Lower lobe of right lung (tissue), 2 donors: ENCODE measurements at regions not wholly inside any gene's neighbourhood (a gene's known extent, or its start where the extent isn't known, plus 50 kb on each side); places are given as distances from the start of the nearest gene placed in this dataset.

Experiments
- ATAC-seq, 2 donors: fragments of 200-7000 bp; cut with Tn5 transposase; one replicate each; pipeline ENCODE4 v1.9.1; 2020 to 2022; ENCODE audit warnings: mild to moderate bottlenecking in 2 of 2, moderate library complexity in 2 of 2
- DNase-seq: peaks from one replicate; pipeline ENCODE4 v3.0.0-alpha.2; 2020
- H3K27ac ChIP-seq: fragments of 200-600 bp; one replicate; pipeline ENCODE4 v1.8.0; 2022
- H3K27me3 ChIP-seq: fragments of 200-600 bp; one replicate; pipeline ENCODE4 v1.8.0; 2022; ENCODE audit warnings: low read depth
- H3K36me3 ChIP-seq: fragments of 200-600 bp; one replicate; pipeline ENCODE4 v1.8.0; 2022; ENCODE audit warnings: mild to moderate bottlenecking
- H3K4me1 ChIP-seq: fragments of 200-600 bp; one replicate; pipeline ENCODE4 v1.8.0; 2022
- H3K4me3 ChIP-seq: fragments of 200-600 bp; one replicate; pipeline ENCODE4 v1.8.0; 2022; ENCODE audit warnings: mild to moderate bottlenecking
- H3K9me3 ChIP-seq: fragments of 200-600 bp; one replicate; pipeline ENCODE4 v1.8.0; 2022
- intact Hi-C: fragments of 100-400 bp; cut with DNase I; formaldehyde crosslinking; loops from one replicate; pipeline ENCODE4 v1.11.0; 2022
- TF ChIP-seq, protein P1 (sequence below): fragments of 200-600 bp; IDR thresholded peaks from one replicate; pipeline ENCODE4 v1.8.0; 2022; ENCODE audit warnings: antibody characterized with exemption, mild to moderate bottlenecking
- donor health status: DM: no; HTN: yes; CAD: no; lungs with severe emphysema.

DNA sequence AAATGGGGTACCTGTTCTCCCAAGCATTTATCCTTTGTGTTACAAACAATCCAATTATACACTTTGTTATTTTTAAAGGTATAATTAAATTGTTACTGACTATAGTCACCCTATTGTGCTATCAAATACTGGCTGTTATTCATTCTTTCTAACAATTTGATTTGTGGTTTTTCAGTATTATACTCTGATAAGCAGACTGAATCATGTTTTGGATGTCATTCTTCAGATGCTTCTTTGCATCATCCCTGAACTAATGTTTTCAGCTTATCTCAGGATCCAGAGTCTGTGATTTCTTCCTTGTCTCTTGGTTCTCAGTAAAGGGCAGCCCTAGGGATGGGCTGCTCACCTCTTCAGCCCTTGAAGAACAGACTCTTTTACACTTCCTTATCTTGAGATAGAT lies 177.8 kb upstream of the SGCD start:
- intact Hi-C loops: no loop called here
- Histone ChIP-seq H3K9me3 (no peaks in the 10 kb centered on the region), H3K27ac (no peak overlapping the region), H3K4me1 (no peaks in the 10 kb centered on the region), H3K27me3 (no peaks in the 10 kb centered on the region), H3K36me3 (no peaks in the 10 kb centered on the region), H3K4me3 (no peak overlapping the region)
- DNase-seq (no peak), ATAC-seq (no peak)
- TF ChIP-seq, protein P1, sequence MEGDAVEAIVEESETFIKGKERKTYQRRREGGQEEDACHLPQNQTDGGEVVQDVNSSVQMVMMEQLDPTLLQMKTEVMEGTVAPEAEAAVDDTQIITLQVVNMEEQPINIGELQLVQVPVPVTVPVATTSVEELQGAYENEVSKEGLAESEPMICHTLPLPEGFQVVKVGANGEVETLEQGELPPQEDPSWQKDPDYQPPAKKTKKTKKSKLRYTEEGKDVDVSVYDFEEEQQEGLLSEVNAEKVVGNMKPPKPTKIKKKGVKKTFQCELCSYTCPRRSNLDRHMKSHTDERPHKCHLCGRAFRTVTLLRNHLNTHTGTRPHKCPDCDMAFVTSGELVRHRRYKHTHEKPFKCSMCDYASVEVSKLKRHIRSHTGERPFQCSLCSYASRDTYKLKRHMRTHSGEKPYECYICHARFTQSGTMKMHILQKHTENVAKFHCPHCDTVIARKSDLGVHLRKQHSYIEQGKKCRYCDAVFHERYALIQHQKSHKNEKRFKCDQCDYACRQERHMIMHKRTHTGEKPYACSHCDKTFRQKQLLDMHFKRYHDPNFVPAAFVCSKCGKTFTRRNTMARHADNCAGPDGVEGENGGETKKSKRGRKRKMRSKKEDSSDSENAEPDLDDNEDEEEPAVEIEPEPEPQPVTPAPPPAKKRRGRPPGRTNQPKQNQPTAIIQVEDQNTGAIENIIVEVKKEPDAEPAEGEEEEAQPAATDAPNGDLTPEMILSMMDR: no peak

DNA sequence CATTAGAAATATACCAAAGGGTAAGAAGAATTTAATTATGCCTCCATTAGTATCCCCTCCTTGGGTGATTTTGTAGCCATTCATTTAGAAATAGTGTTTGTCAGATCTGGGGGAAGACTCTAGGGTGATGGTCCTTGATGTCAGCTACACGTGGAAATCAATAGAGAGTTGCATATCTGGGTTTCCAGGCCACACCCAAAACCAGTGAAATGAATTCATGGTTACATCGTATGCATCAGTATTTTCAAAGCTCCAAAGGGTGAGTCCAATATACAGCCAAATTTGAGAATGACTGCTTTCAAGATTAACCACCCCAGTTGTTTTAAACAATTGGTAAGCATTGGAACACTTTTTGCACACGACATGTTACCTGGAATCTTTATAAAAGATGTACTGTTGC lies 173.4 kb upstream of the SGCD start:
- H3K4me1 ChIP-seq: no peaks in the 10 kb centered on the region
- TF ChIP-seq, protein P1: no peak
- H3K36me3 ChIP-seq: no peaks in the 10 kb centered on the region
- no peaks in the 10 kb centered on the region for H3K9me3 ChIP-seq
- H3K4me3 ChIP-seq: no peak overlapping the region
- no peak for ATAC-seq
- intact Hi-C loops: no loop called here
- H3K27ac ChIP-seq: no peak overlapping the region
- H3K27me3 ChIP-seq: no peaks in the 10 kb centered on the region
- DNase-seq: no peak

DNA sequence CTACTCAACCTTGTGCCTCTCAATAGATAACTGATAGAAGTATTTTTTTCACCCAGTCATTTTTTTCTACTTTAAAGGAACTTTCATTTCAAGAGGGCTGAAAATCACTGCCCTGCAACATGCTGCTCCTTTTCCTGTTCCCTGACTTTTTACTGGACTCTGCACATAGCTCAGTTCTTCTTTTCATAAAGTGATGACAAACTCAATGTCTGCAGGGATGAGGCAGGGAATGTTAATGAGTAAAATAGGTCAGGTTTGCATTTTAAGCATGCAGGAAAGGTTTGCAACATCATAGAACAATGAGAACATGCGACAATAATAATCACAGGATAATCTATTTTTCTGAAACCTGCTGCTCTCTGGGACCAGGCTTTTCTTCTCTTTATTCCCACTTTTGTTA lies 172.2 kb upstream of the SGCD start:
- H3K27ac ChIP-seq: no peak overlapping the region
- H3K4me1 ChIP-seq: no peaks in the 10 kb centered on the region
- no peak overlapping the region for H3K4me3 ChIP-seq
- H3K27me3 ChIP-seq: no peaks in the 10 kb centered on the region
- ATAC-seq (no peak), DNase-seq (no peak)
- H3K9me3 ChIP-seq: no peaks in the 10 kb centered on the region
- intact Hi-C loops: no loop called here
- TF ChIP-seq, protein P1: no peak
- no peaks in the 10 kb centered on the region for H3K36me3 ChIP-seq

DNA sequence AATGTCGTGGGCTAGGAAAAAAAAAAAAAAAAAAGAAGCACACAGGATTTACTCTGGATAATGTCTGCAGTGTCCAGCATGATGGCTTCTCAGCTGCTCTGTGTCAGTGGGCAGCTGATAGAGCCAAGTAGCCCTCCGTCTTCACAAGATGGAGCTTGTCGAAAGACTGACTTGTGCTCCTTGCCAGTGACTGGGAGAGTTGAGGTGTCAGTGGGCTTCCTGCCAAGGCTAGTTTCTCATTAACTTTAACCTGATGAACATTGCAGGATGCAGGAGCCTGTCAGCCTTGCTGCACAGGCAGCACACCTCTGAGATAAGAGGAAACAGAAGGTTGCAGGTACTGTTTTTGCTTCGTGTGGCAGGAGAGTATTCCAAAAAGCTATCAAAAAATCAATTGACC lies 171.4 kb upstream of the SGCD start:
- H3K36me3 ChIP-seq: no peaks in the 10 kb centered on the region
- DNase-seq (no peak), ATAC-seq (no peak)
- intact Hi-C loops: no loop called here
- no peak overlapping the region for H3K4me3 ChIP-seq
- H3K4me1 ChIP-seq: no peaks in the 10 kb centered on the region
- no peak overlapping the region for H3K27ac ChIP-seq
- TF ChIP-seq, protein P1: no peak
- H3K27me3 ChIP-seq: no peaks in the 10 kb centered on the region
- H3K9me3 ChIP-seq: no peaks in the 10 kb centered on the region

DNA sequence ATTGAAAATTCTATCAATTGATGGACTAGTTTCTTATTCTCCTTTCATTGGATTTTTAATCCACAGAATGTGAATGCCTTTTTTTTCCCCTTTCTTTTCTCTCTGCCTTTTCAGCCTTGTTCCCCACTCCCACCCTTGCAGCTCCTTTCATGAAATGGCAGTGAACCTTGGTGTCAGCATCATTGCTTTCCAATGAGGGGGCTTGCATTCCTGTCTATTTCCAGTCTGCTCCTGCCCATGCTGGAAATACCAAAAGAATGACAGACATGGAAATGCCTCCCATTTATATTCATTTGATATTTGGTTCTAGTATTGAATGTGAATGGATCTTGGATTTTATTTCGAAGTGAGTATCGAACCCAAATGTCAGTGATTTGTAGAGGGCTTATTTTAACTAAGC lies 162.7 kb upstream of the SGCD start:
- ATAC-seq (no peak), DNase-seq (no peak)
- Histone ChIP-seq H3K9me3 (no peaks in the 10 kb centered on the region), H3K4me3 (no peak overlapping the region), H3K27ac (no peak overlapping the region), H3K36me3 (no peaks in the 10 kb centered on the region), H3K4me1 (no peaks in the 10 kb centered on the region), H3K27me3 (no peaks in the 10 kb centered on the region)
- intact Hi-C loops: no loop called here
- TF ChIP-seq, protein P1: no peak

DNA sequence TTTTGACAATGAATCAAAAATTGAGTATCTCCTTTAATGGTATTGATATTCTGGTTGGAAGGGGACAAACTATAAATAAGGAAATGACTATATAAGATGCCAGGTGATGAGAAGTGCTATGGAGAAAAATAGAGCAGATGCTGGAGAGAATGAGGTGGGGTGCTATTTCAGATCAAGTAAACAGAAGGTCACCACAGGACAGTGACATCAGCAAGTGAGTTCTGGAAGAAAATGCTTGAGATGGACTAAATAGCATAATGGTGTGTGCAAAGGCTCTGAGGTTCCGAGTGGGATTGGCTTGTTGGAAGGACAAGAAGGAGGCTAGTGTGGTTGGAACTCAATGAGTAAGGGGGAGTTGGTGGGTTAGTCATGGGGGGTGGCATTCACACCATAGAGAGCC lies 157.5 kb upstream of the SGCD start:
- H3K27ac ChIP-seq: no peak overlapping the region
- no peaks in the 10 kb centered on the region for H3K36me3 ChIP-seq
- TF ChIP-seq, protein P1: no peak
- no peaks in the 10 kb centered on the region for H3K4me1 ChIP-seq
- intact Hi-C loops: no loop called here
- ATAC-seq (no peak), DNase-seq (no peak)
- no peaks in the 10 kb centered on the region for H3K27me3 ChIP-seq
- no peaks in the 10 kb centered on the region for H3K9me3 ChIP-seq
- H3K4me3 ChIP-seq: no peak overlapping the region
